ENCODE measurements at regions not wholly inside any gene's neighbourhood (a gene's known extent, or its start where the extent isn't known, plus 50 kb on each side); places are given as distances from the start of the nearest gene placed in this dataset.
"Not testable (repeated sequence)": the region's sequence is repeated elsewhere in the genome, so short reads cannot be mapped to it uniquely, and the experiment has no call there.

- TF ChIP-seq CTCF (IDR thresholded peaks at IDR 0.05; ENCODE audit: extremely low read depth, missing control alignments) = no peak
- no peak for DNase-seq (ENCODE audit: low spot score)
These were observed 742.5 kb downstream of the TDRD15 start for GRCh38 chr2:21866316-21866715.

GRCh38 chr2:21887881-21888280, 764.1 kb downstream of the TDRD15 start:
- DNase-seq (ENCODE audit: low spot score) = no peak
- no peak for TF ChIP-seq CTCF (IDR thresholded peaks at IDR 0.05; ENCODE audit: extremely low read depth, missing control alignments)

- DNase-seq (ENCODE audit: low spot score) = no peak
- TF ChIP-seq CTCF (IDR thresholded peaks at IDR 0.05; ENCODE audit: extremely low read depth, missing control alignments) = no peak
These were observed 766.3 kb downstream of the TDRD15 start for GRCh38 chr2:21890041-21890440.

- no peak for DNase-seq (ENCODE audit: low spot score)
- TF ChIP-seq CTCF (IDR thresholded peaks at IDR 0.05; ENCODE audit: extremely low read depth, missing control alignments) = no peak
These were observed 766.9 kb downstream of the TDRD15 start for GRCh38 chr2:21890716-21891115.

GRCh38 chr2:21891191-21891590, 767.4 kb downstream of the TDRD15 start:
- DNase-seq (ENCODE audit: low spot score) = no peak
- no peak for TF ChIP-seq CTCF (IDR thresholded peaks at IDR 0.05; ENCODE audit: extremely low read depth, missing control alignments)

- TF ChIP-seq CTCF (IDR thresholded peaks at IDR 0.05; ENCODE audit: extremely low read depth, missing control alignments) = no peak
- no peak for DNase-seq (ENCODE audit: low spot score)
These were observed 768.4 kb downstream of the TDRD15 start for GRCh38 chr2:21892140-21892539.

GRCh38 chr2:21895200-21895599, 771.4 kb downstream of the TDRD15 start:
- TF ChIP-seq CTCF (IDR thresholded peaks at IDR 0.05; ENCODE audit: extremely low read depth, missing control alignments) = no peak
- no peak for DNase-seq (ENCODE audit: low spot score)

GRCh38 chr2:21908712-21909380, 785.1 kb downstream of the TDRD15 start:
- not testable (repeated sequence) for DNase-seq (ENCODE audit: low spot score)

All from GM20000 (cell line).